SH-SY5Y (cell line): ENCODE measurements at regions not wholly inside any gene's neighbourhood (a gene's known extent, or its start where the extent isn't known, plus 50 kb on each side); places are given as distances from the start of the nearest gene placed in this dataset.

ENCODE experiments used
- GATA2 ChIP-seq: IDR thresholded peaks from 2 replicates; pipeline ENCODE4 v1.6.1; 2011; ENCODE audit warnings: mild to moderate bottlenecking, low read depth, low read length
- GATA3 ChIP-seq: IDR thresholded peaks from 2 replicates; pipeline ENCODE4 v1.6.1; 2011; ENCODE audit warnings: low read depth, mild to moderate bottlenecking, low read length, moderate library complexity

DNA sequence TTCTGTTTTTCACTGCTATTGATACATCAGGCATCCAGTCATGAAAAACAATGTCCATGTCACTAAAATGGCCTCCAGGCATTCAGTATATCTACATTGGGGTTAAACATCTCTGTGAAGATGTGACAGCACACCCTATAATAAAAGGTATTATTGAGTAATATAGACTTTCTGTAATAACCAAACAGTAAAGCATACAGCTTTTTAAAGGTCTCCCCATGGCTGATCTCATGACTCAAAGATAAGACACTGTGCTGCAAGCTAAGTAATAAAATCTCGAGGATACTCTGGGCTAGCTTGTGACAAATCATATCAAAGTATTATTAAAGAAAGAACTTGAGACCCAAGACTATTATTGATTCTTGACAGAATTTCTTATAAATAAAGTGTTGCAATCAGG, 613.1 kb upstream of the PKN2 start:
- TF ChIP-seq GATA2 (no peak), GATA3 (no peak)
